NT2/D1 (cell line): ENCODE measurements at regions not wholly inside any gene's neighbourhood (a gene's known extent, or its start where the extent isn't known, plus 50 kb on each side); places are given as distances from the start of the nearest gene placed in this dataset.

Source experiments
- SUZ12 ChIP-seq: IDR thresholded peaks from 2 replicates; pipeline ENCODE4 v1.6.1; 2011; ENCODE audit not compliant: insufficient read length, insufficient read depth; ENCODE audit errors: extremely low read depth
- YY1 ChIP-seq: IDR thresholded peaks from 2 replicates; pipeline ENCODE4 v1.6.1; 2011; ENCODE audit not compliant: insufficient read length, insufficient read depth
- ZNF274 ChIP-seq: IDR thresholded peaks from 2 replicates; pipeline ENCODE4 v1.6.1; 2011; ENCODE audit warnings: mild to moderate bottlenecking, low read depth, low read length

DNA sequence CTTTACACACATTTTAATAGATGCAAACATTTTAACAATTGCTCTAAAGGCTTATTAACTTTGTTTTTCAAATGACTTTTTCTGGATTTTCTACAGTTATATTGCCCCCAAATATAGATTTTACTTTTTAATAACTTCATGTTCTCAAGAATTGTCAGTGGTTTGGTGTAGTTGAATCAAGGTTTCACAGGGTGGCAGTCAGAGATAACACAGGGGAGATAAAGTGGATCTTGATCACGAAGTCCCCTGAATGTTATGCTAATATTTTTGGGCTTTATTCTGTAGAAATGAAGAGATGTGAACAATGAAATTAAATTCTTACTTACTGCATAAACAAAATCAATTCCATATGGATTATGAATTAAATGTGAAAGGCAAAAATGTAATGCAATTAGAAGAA is 248.1 kb downstream of the AEBP2 start:
- TF ChIP-seq ZNF274 (no peak), YY1 (no peak), SUZ12 (no peak)
